Femur (tissue), 1 donor: ENCODE measurements at regions not wholly inside any gene's neighbourhood (a gene's known extent, or its start where the extent isn't known, plus 50 kb on each side); places are given as distances from the start of the nearest gene placed in this dataset.

ENCODE experiments used
- DNase-seq: peaks from one replicate; pipeline ENCODE4 v3.0.0-alpha.2; 2017

DNA sequence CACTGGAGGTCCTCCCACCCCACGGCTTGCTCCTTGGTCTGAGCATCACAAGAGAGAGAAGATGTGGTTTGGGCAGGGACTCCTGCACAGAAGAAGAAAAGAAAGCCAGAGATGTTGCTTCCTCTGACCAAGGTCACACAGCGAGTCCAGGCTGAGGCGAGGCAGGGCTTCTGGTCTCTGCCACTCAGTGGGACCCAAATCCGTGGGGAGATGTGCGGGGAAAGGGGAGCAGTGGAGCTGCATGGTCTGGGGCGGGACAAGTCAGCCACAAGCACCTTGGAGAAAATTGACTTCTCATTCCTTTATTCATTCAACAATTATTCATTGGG lies 150.9 kb downstream of the C9orf50 start:
- DNase-seq, result no peak

DNA sequence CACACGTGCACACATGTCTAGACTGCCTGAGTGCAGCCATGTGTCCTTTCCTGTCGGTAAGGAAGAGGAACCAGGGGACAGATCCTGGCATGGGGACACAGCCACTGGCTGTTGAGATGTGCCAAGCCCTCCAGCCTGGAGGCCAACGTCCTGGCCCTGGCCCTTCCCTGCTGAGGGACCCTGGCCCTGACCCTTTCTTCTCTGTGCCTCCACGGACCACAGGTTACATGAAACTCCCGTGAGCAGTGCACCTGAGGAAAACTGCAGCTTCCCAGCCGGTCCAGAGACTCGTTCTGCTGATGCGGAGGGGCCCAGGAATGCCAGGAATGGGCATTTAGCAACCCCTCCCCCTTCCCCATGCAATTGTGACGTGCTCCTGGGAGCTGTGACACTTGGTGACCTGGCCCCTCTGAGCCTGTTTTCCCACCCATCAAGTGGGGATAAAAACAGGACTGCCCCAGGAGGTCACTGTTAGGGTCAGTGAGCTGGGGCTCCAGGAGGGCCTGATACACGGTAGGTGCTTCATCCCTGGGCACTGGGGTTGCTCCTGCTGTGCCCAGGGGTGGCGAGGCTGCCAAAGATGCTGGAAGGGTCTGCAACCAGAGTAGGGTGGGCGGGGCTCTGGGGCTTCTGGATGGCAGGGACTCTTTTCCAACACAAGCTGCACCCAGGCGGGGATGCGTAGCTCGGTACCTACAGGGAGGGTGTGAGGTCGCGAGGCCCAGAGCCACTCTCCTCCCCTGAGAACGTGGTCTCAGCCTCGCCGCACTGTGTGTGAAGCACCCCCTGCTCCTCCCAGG lies 151.5 kb downstream of the C9orf50 start:
- no peak for DNase-seq

DNA sequence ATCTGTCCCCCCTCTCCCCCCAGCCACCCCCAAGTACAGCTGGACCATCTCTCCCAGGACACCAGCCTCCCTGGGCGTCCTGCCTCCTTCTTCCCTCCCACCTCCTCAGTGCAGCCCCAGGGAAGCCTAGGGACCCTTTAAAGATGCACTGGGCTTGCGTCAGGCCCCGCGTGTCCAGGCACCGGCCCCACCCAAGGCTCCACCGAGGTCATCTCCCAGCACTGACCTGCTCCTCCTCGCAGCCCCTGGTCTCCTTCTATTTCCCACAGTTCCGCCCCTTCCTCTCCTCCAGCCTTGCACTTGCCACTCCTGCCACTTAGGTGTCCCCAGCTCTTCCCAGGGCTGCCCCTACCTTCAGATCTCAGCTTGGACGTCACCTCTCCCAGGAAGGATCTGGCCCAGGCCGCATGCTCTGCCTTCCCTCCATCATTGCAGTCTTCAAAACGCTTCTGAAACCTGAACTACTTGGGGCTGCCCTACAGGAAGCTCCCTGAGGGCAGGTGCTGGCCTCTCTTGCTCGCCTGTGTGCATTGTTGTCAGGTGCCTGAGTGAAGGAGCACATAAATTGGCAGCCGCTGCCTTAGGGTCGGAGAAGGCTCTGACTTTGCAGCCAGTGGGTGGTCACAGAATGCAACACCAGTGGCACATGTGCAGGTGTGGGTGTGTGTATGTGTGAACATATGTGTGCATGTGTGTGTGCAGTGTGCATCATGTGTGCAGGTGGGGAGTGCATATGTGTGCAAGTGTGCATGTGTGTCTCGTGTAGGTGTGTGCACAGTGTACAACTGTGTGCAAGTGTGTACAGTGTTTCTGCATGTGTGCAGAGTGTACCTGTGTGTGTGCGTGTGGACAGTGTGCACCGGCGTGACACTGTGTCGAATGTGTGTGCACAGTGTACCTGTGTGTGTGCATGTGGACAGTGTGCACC lies 152.9 kb downstream of the C9orf50 start:
- no peak for DNase-seq

DNA sequence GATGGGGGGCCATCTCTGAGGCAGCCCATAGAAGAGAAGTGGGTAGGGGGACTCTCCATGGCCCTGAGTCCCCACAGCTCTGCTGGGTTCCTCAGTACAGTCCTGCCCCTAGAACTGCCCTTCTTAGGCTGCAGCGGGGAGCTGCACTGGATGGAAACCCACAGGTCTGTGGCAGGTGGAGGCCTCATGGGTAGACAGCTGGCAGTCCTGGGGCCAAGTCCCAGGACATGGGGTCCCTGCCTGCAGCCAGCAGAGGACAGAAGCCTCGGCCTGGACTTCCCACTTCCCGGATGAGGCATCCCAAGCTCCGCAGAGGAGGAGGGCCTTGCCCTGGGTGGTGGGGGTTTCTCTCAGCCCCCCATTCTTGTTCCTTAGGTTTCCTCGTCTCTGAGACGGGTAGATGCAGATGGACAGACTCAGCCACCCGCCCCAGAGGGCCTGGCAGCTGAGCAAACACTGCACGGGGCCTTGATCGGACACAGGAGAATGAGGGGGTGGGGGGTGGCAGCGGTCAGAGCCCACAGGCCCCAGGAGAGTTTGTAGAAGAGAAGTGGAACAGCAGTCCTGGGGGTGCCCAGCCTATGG lies 153.8 kb downstream of the C9orf50 start:
- no peak for DNase-seq

DNA sequence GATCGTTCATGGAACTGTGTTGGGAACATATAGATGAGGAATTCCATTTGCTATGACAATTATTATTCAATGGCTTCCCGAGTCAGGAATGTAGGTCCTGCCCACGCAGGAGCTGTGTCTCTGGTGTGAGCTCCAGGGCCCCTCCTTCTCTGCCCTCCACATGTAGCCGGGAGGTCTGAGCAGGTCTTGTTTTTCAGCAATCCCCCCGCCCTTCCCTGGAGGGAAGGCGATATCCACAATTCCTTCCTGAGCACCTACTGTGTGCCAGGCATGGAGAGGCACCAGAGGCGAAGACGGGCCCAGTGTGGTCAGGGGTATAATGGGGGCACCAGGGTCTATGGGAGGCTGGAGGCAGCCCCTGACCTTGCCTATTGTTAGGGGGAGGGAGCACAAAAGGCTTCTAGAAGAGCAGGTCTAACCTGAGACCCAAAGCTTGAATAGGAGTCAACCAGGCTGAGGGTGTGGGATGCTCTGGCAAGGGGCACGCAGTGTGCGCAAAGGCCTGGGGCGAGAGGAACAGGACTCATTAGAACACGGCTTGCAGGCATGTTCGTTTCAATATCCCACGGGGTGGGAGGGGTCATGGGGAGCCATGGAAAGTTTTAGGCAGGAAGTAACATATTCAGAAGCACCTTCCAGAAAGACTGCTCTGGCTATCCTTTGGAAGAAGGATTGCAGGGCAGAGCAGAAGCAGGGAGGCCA lies 154.9 kb downstream of the C9orf50 start:
- no peak for DNase-seq

DNA sequence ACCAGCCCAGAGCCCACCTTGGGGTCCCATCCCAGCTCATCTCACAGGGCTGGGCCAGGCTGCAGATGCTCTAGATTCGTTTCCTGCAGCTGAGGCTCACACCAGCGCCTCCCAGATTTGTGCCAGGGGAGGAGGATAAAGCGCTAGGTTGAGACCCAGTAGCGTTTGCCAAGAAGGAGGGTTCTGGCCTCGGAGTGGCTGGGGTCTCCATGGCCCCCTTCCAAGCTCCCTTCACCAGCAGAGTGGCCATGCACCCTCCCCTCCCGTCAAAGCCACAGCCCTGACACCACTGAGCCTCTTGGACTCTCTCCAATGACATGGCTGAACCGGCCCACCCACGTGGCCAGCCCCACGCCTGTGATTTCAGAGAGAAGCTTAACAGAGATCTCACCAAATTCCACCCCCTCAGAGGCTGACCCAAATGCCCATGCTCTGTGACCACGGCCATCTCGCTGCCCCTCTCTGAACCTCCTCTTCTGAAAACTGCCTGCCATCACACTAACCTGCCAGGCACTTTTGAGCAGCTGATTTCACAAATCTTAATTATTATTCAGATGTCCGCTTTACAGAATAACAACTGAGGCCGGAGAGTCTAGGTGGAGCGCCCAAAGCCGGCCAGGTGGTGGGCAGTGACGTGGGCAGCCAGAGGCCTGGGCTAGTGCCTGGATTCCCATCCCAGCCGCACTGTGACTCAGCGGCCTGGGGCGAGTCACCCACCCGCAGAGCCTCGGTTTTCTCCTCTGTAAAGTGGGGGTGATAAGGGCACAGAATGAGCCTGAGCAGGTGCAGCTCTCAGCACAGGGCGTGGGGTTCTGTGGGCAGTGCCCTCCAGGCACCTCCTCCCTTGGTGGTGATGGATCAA lies 155.7 kb downstream of the C9orf50 start:
- DNase-seq, result peak; percentile 68

DNA sequence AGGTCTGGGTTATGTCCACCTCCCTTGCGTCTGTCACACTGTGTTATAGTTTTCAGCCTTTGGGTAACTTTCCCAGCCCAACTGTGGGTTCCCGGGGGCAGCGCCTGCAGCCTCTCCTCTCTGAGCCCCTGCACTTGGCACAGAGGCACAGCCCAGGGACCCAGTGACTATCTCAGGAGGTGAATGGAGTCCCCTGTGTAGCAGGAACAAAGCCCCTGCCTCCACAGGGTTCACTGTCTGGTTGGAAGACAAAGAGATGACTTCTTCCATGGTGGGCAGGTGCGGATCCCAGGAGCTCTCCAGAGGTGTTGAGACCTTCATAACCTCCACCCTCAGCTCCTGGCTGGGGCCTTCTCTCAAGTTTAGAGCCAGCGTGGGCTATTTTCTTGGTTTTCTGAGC lies 156.9 kb downstream of the C9orf50 start:
- no peak for DNase-seq

DNA sequence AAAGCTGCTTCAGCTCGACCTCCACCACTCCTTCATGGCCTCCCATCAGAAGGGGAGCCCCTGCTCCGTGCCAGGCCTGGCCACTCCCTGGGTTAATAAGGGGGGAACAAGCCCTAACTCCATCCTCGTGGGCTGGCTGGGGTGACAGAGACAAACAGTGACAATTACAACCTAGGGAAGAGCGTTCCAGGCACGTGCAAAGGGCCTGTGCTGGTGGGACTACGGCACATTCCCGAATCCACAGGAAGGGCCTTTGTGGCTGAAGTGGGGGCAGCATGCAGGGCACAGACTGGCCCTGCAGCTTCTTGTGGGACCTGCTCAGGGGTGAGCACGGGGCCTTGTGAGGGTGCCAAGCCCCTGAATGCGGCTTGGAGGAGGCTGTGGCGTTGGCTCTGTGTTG lies 157.4 kb downstream of the C9orf50 start:
- DNase-seq, result no peak

DNA sequence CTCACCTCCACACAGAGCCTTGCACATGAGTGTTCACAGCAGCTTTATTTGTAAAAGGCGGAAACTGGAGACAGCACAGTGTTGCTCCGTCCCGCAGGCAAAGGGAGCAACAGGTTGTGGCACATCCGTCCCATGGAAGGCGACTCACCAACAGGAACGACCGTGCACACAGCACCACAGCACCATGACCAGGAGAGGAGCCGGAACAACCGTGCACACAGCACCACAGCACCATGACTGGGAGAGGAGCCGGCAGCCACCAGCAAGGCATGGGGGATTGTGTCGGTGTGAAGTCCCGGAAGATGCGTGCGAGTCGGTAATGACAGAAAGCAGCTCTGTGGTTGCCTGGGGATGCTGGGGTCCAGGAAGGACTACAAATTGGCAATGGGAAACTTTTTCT lies 158.5 kb downstream of the C9orf50 start:
- no peak for DNase-seq

DNA sequence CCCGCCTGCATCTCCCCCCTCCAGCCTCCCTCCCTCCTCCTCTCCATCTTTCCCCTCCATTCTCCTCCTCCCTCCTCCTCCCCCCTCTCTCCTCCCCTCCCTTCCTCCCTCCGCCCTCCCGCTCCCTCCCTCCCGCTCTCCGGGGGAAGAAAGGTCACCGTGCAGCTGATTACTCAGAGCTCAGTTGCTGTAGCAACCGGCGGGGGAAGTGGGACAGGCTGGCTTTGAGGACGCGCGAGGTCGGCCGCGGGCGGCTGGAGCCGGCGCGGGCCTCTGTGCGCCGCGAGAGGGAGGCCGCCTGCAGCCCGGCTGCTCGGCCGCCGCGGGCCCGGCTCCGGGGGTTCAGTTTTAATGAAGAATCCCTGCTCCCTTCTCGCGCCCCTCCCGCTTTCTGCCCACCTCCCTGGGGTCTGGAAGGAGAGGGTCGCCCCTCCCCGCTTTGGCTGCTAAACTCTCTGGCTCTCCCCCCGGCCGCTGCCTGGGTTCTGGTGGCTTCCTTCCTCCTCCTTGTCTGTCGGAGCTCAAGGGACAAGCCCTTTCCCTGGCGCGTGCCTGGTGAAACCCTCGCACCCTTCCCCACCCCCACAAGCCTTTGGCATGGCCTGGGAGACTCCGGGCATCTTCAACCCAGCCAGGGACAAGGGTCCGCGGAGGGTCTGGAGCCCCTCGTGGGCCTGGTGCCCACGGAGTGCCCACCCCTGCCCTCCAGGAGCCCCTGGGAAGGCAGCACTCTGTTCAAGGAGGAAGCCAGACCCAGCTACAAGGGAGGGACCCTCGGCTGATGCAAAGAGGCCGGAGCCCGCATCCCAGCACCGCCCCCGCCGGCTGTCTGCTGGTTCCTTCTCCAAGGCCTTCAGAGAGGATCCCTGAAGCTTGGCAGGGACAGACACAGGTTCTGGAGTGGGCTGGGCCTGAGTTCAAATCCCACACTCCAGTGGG lies 160.3 kb downstream of the C9orf50 start:
- DNase-seq, result peak; percentile 99

DNA sequence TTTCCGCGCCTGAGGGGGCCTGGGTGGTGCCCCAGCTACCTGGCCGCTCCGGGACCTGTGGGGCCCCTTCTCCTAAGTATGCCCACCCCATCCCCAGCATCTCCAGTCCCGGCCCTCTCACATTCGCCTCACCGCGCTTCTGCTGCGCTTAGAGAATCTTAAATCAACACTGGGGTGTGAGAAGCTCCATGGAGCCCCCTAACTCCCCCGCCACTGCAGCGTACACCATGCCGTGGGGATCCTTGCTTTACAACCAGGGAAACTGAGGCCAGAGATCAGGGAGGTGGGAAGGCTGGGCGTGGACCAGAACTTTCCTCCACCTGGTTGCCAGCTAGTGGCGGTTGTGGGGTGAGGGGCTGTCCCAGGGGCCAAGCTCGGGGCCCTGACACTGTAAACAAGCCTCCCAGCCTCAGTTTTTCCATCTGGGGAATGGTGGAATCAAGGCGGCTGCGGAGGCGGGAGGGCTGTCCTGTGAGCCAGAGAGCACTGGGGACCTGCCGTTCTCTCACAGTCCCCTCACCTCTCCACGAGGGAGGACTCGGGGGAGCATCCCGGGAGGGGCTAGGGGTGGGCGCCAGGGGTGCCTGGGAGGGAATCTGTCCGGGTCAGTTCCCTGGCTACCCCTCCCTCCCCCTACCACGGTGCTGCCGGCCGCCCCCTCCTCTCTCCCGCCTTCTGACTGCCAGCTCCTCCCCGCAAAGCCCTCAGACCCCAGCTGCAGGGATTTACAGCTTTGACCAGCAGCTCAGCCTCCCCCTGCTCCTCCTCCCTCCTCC lies 161.2 kb downstream of the C9orf50 start:
- no peak for DNase-seq

DNA sequence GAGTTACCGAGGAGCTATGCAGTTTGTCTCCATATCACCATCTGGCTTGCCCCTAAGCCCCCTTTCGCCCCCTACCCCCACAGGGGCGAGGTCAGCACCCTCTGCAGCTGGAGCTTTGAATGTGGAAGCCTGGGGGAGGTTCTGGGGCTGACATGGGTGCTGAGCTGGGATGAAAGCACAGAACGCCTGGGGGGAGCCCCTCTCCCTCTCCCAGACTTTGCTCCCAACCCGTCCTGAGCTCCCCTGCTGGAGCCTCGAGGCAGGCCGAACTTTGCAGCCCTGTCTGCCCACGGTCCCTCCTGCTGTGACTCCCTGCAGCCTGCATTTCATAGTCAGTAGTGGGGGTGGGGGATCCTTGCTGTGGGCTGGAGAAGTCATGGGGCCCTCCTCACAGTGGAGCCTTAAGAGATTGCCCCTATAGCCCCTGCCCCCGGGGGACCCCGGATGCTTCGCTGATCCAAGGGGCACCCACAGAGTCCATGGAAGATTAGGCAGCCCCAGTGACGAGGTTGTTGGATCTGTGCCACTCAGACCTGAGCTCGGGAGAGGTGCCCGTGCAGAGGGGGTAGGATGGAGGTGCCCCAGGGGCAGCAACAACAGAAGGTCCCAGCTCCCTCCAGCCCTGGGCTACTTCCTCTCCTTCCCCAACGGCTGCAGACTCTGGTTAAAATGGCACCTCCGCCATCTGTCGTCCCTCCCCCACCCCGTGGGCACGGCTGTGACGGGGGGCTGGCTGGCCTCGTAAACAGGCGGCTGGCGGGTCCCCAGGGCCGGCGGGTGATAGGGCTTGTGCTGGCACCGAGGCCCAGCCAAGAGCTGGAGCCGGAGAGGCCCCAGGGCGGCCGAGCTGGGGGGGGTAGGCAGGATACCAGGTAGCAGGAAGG lies 162.0 kb downstream of the C9orf50 start:
- peak; percentile 83 for DNase-seq

DNA sequence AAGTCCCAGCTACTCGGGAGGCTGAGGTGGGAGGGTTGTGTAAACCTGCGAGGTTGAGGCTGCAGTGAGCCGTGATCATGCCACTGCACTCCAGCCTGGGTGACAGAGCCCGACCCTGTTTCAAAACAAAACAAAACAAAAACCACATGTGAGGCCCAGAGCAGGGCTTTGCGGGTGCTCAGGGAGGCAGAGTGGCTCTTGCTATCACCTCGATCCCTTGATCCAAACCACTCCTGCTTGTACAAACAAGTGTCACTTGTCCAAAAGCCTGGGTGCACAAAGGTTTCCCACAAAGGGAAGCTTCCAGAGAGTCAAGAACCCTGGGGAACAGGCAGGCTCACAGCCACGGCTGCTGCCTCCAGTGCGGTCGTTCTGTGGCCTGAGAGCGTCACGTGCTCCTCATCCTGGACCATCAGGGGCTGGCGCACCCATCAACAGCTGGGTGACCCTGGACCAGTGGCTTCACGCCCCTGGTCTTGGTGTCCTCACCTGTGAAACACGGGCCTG lies 162.7 kb downstream of the C9orf50 start:
- DNase-seq, result peak; percentile 59

DNA sequence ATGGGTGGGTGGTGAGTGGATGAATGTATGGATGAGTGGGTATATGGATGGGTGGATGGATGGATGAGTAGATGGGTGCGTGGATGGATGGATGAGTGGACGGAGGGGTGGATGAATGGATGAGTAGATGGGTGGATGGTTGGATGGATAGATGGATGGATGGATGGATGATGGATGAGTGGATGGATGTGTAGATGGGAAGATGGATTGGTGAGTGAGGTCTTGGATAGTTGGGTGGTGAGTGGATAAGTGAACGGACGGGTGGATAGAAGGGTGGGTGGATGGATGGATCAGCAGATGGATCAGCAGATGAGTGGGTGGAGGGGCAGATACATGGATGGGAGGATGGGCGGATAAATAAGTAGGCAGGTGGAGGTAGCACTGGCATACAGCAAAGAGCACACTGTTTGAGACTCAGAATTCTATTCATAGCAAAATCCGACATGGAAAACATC lies 163.5 kb downstream of the C9orf50 start:
- no peak for DNase-seq

DNA sequence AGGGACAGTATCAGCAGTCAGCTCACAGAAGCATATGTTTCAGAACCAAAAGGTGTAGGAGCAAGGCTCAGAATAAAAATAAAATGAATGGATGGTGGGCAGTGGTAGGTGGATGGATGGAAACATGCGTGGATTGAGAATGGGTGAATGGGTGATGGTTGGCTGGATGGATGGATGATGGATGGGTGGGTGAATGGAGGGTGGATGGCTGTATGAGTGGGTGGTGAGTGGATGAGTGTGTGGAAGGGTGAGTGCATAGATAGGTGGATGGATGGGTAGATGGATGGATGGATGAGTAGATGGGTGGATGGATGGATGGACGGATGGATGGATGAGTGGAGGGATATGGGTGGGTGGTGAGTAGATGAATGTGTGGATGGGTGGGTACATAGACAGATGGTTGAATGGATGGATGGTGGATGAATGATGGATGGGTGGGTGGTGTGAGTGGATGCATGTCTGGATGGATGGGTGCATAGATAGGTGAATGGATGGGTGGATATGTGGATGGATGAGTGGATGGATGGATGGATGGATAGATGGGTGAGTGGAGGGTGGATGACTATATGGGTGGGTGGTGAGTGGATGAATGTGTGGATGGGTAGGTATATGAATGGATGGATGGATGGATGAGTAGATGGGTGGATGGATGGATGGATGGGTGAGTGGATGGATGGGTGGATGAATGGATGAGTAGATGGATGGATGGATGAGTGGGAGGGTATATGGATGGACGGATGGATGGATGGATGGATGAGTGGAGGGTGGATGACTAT lies 164.2 kb downstream of the C9orf50 start:
- DNase-seq, result no peak

DNA sequence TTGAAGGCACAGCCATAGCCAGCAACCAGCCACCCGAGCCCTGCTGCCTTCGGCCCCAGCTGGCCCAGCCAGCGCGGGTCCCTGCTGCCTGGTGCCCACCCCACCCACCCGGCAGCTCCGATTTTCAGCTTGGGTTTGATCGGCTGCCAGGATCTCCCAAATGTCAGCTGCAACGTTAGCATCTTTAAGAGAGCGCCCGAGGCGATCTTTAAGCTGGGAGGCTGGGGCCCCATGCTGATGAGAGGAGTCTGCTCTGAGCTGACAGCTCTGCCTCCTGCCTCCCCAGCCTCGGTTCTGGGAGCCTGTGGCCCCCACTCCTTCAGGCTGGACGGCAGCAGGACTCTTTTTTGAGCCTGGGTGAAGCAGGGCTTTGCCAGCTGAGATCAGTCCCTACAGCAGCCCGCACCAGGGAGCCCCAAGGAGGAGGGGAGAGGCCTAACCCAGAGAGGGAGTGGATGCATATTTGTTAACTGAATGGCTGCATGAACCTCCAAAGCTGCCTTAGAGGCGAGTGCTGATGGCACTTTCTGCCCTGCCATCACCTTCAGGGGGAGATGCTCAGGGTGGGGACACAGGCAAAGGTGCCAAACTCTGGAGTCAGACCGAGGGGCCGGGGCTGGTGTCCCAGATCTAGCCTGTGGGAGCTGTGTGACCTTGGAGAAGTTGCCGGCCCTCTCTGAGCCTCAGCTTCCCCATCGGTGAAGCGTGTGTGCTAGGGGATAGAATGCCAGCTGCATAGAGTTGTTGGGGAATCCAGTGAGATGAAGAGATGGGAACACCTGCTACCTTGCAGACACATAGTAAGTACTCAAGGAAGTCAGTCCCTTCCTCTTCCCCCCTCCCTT lies 165.5 kb downstream of the C9orf50 start:
- no peak for DNase-seq
